GM19455 (cell line): ENCODE measurements at regions not wholly inside any gene's neighbourhood (a gene's known extent, or its start where the extent isn't known, plus 50 kb on each side); places are given as distances from the start of the nearest gene placed in this dataset.

Experiments used
- ATAC-seq: cut with Tn5 transposase; IDR thresholded peaks from one replicate; pipeline ENCODE4 v1.9.1; 2021; ENCODE audit not compliant: unreplicated experiment

- no peak for ATAC-seq
Observed at GRCh38 chr1:195150768-195151167, 1457.5 kb downstream of the KCNT2 start.

- no peak for ATAC-seq
Observed at GRCh38 chr1:195141294-195141693, 1466.9 kb downstream of the KCNT2 start.

- no peak for ATAC-seq
Observed at GRCh38 chr1:195130598-195130997, 1477.6 kb downstream of the KCNT2 start.

- ATAC-seq = no peak
Observed at GRCh38 chr1:195122497-195122896, 1485.7 kb downstream of the KCNT2 start.

- ATAC-seq = no peak
Observed at GRCh38 chr1:195113471-195113870, 1494.8 kb downstream of the KCNT2 start.

- no peak for ATAC-seq
Observed at GRCh38 chr1:195105773-195106172, 1502.5 kb downstream of the KCNT2 start.

- no peak for ATAC-seq
Observed at GRCh38 chr1:195105281-195105680, 1503.0 kb downstream of the KCNT2 start.

- no peak for ATAC-seq
Observed at GRCh38 chr1:195097316-195097715, 1510.9 kb downstream of the KCNT2 start.

GRCh38 chr1:195096051-195096521 lies 1512.2 kb downstream of the KCNT2 start:
- ATAC-seq = no peak

- ATAC-seq = no peak
Observed at GRCh38 chr1:195085196-195085595, 1523.0 kb downstream of the KCNT2 start.

GRCh38 chr1:195082183-195082582 lies 1526.1 kb downstream of the KCNT2 start:
- no peak for ATAC-seq

- ATAC-seq = no peak
Observed at GRCh38 chr1:195076682-195077081, 1531.6 kb downstream of the KCNT2 start.

GRCh38 chr1:195075973-195076372 lies 1532.3 kb downstream of the KCNT2 start:
- ATAC-seq = no peak

- ATAC-seq = no peak
Observed at GRCh38 chr1:195071461-195071860, 1536.8 kb downstream of the KCNT2 start.

- no peak for ATAC-seq
Observed at GRCh38 chr1:195065437-195065836, 1542.8 kb downstream of the KCNT2 start.

GRCh38 chr1:195064358-195064757 lies 1543.9 kb downstream of the KCNT2 start:
- ATAC-seq = no peak

- no peak for ATAC-seq
Observed at GRCh38 chr1:195054217-195054687, 1554.0 kb downstream of the KCNT2 start.

- ATAC-seq = no peak
Observed at GRCh38 chr1:195053478-195053877, 1554.8 kb downstream of the KCNT2 start.

GRCh38 chr1:195047772-195048171 lies 1560.5 kb downstream of the KCNT2 start:
- no peak for ATAC-seq

GRCh38 chr1:195045072-195045471 lies 1563.2 kb downstream of the KCNT2 start:
- ATAC-seq = no peak

- ATAC-seq = no peak
Observed at GRCh38 chr1:195030793-195031192, 1577.4 kb downstream of the KCNT2 start.

- no peak for ATAC-seq
Observed at GRCh38 chr1:195026792-195027191, 1581.4 kb downstream of the KCNT2 start.

- ATAC-seq = no peak
Observed at GRCh38 chr1:195019385-195019784, 1588.9 kb downstream of the KCNT2 start.

- ATAC-seq = no peak
Observed at GRCh38 chr1:195012995-195013394, 1595.2 kb downstream of the KCNT2 start.
